H1 (cell line): ENCODE measurements at regions not wholly inside any gene's neighbourhood (a gene's known extent, or its start where the extent isn't known, plus 50 kb on each side); places are given as distances from the start of the nearest gene placed in this dataset.
A peak's percentile ranks its signal among the peaks of the same experiment; 100 is the strongest.

ENCODE experiments used
- CTCF ChIA-PET: fragments of 300-600 bp; sonication (Branson Sonifier 250); formaldehyde crosslinking; loops from one replicate; lab custom pipeline; 2021; ENCODE audit not compliant: partially characterized antibody; lab: Charles Lee
- POLR2A ChIA-PET: fragments of 300-600 bp; sonication (Branson Sonifier 250); formaldehyde crosslinking; loops from one replicate; lab custom pipeline; 2021; ENCODE audit warnings: inconsistent platforms; ENCODE audit not compliant: partially characterized antibody; lab: Charles Lee
- DNase-seq, 2 experiments: peaks; one replicate each; pipeline versions ENCODE4 v3.0.0 to v3.0.0-alpha.2; 2010 to 2022; ENCODE audit warnings: low spot score in 2 of 2, low read depth in 1 of 2, mixed read lengths in 1 of 2
- FAIRE-seq: peaks from 2 replicates; lab custom pipeline; 2011; peaks lifted over from hg19 to GRCh38; lab: Jason Lieb, UNC
- H2AFZ ChIP-seq: 2 replicates; pipeline ENCODE4 v1.8.1; 2012; ENCODE audit warnings: low read length, inconsistent platforms
- H2AK5ac ChIP-seq: 2 replicates; pipeline ENCODE4 v1.6.1; 2013; ENCODE audit warnings: low read depth, low read length
- H2BK120ac ChIP-seq: replicated peaks from 2 replicates; pipeline ENCODE3; 2013; ENCODE audit warnings: low read depth, low read length, inconsistent platforms
- H2BK12ac ChIP-seq: 2 replicates; pipeline ENCODE4 v1.6.1; 2013; ENCODE audit warnings: low read depth, low read length
- H2BK15ac ChIP-seq: 2 replicates; pipeline ENCODE4 v1.6.1; 2013; ENCODE audit warnings: low read length
- H2BK20ac ChIP-seq: 2 replicates; pipeline ENCODE4 v1.6.1; 2013; ENCODE audit warnings: low read length
- H2BK5ac ChIP-seq: 2 replicates; pipeline ENCODE4 v1.6.1; 2013; ENCODE audit warnings: low read depth, low read length
- H3K14ac ChIP-seq: 2 replicates; pipeline ENCODE4 v1.6.1; 2013; ENCODE audit warnings: inconsistent platforms; ENCODE audit not compliant: insufficient read length
- H3K18ac ChIP-seq: 2 replicates; pipeline ENCODE4 v1.6.1; 2013; ENCODE audit warnings: low read length; ENCODE audit errors: extremely low read depth
- H3K23ac ChIP-seq: 2 replicates; pipeline ENCODE4 v1.6.1; 2013; ENCODE audit warnings: inconsistent platforms; ENCODE audit not compliant: insufficient read length
- H3K23me2 ChIP-seq: 2 replicates; pipeline ENCODE4 v1.6.1; 2013; ENCODE audit warnings: low read depth, low read length
- H3K27ac ChIP-seq: 2 replicates; pipeline ENCODE4 v1.6.1; 2011; ENCODE audit warnings: low read depth, low read length, inconsistent platforms
- H3K27me3 ChIP-seq, 4 experiments: replicated peaks in 1 of 4; 1 replicate in 1 of 4; 2 replicates in 3 of 4; pipeline versions ENCODE4 v1.6.1 to v1.8.1; 2011 to 2013; ENCODE audit warnings: low read length in 3 of 4, mild to moderate bottlenecking in 3 of 4, inconsistent platforms in 2 of 4, mixed read lengths in 2 of 4, moderate library complexity in 1 of 4; ENCODE audit not compliant: control insufficient read depth in 3 of 4, insufficient read depth in 3 of 4; ENCODE audit errors: extremely low read depth in 1 of 4
- H3K36me3 ChIP-seq, 4 experiments: 2 replicates each; pipeline versions ENCODE4 v1.6.1 to v1.8.1; 2011 to 2013; ENCODE audit warnings: mild to moderate bottlenecking in 4 of 4, low read length in 3 of 4, moderate library complexity in 2 of 4, control low read depth in 1 of 4, inconsistent platforms in 1 of 4; ENCODE audit not compliant: insufficient read depth in 4 of 4, control insufficient read depth in 2 of 4
- H3K4ac ChIP-seq: replicated peaks from 2 replicates; pipeline ENCODE3; 2013; ENCODE audit warnings: low read length, low read depth, mixed read lengths, inconsistent platforms; ENCODE audit not compliant: insufficient read length
- H3K4me1 ChIP-seq, 4 experiments: replicated peaks in 1 of 4; 1 replicate in 1 of 4; 2 replicates in 3 of 4; pipeline versions ENCODE4 v1.6.1 to v1.8.1; 2011 to 2013; ENCODE audit warnings: low read length in 3 of 4, inconsistent platforms in 2 of 4, mixed read lengths in 1 of 4; ENCODE audit not compliant: insufficient read depth in 4 of 4, control insufficient read depth in 3 of 4
- H3K4me2 ChIP-seq, 2 experiments: 2 replicates each; pipeline versions ENCODE4 v1.6.1 to v1.8.1; 2011 to 2013; ENCODE audit warnings: low read depth in 2 of 2, low read length in 2 of 2, control low read depth in 1 of 2, inconsistent platforms in 1 of 2, mild to moderate bottlenecking in 1 of 2; ENCODE audit not compliant: insufficient read depth in 1 of 2
- H3K4me3 ChIP-seq, 4 experiments: fragments of 200-600, 300-600 bp in 1 of 4; sonication (generic), shearing (Covaris generic), sonication (Bioruptor Twin) in 1 of 4; 2 replicates each; pipeline versions ENCODE4 v1.5.1 to v1.8.1; 2011 to 2016; ENCODE audit warnings: low read length in 4 of 4, low read depth in 3 of 4, control low read depth in 2 of 4, inconsistent platforms in 2 of 4, mild to moderate bottlenecking in 2 of 4, mixed read lengths in 1 of 4, moderate library complexity in 1 of 4; ENCODE audit not compliant: insufficient read depth in 2 of 4; ENCODE audit errors: extremely low read depth in 1 of 4
- H3K56ac ChIP-seq: replicated peaks from 2 replicates; pipeline ENCODE3; 2013; ENCODE audit warnings: low read depth, mild to moderate bottlenecking, mixed read lengths, low read length, inconsistent platforms; ENCODE audit not compliant: insufficient read length
- H3K79me1 ChIP-seq: 2 replicates; pipeline ENCODE4 v1.6.1; 2013; ENCODE audit warnings: low read depth, low read length, control low read depth
- H3K79me2 ChIP-seq, 2 experiments: 2 replicates each; pipeline versions ENCODE4 v1.6.1 to v1.8.1; 2012 to 2013; ENCODE audit warnings: low read length in 2 of 2, mild to moderate bottlenecking in 2 of 2, inconsistent platforms in 1 of 2; ENCODE audit not compliant: insufficient read depth in 2 of 2, control insufficient read depth in 1 of 2
- H3K9ac ChIP-seq, 4 experiments: replicated peaks in 1 of 4; 1 replicate in 1 of 4; 2 replicates in 3 of 4; pipeline versions ENCODE4 v1.6.1 to v1.8.1; 2011 to 2013; ENCODE audit warnings: low read depth in 3 of 4, low read length in 3 of 4, control low read depth in 2 of 4, mild to moderate bottlenecking in 2 of 4, moderate library complexity in 2 of 4, inconsistent platforms in 1 of 4; ENCODE audit errors: extremely low read depth in 1 of 4
- H3K9me3 ChIP-seq, 2 experiments: 2 replicates each; pipeline versions ENCODE4 v1.6.1 to v1.8.1; 2012 to 2013; ENCODE audit warnings: mild to moderate bottlenecking in 2 of 2, moderate library complexity in 2 of 2, control low read depth in 1 of 2, inconsistent platforms in 1 of 2, low read depth in 1 of 2, low read length in 1 of 2, mixed read lengths in 1 of 2; ENCODE audit not compliant: insufficient read depth in 2 of 2
- H4K20me1 ChIP-seq, 2 experiments: replicated peaks in 1 of 2; 2 replicates each; pipeline versions ENCODE3 to v1.8.1; 2011 to 2013; ENCODE audit warnings: inconsistent platforms in 2 of 2, low read length in 2 of 2, mild to moderate bottlenecking in 1 of 2; ENCODE audit not compliant: insufficient read depth in 2 of 2, control insufficient read depth in 1 of 2
- H4K5ac ChIP-seq: 2 replicates; pipeline ENCODE4 v1.6.1; 2013; ENCODE audit warnings: low read length, low read depth, mixed read lengths, inconsistent platforms; ENCODE audit not compliant: insufficient read length
- H4K8ac ChIP-seq: 2 replicates; pipeline ENCODE4 v1.8.0; 2013; ENCODE audit warnings: mild to moderate bottlenecking, moderate library complexity, low read length, inconsistent platforms; ENCODE audit not compliant: insufficient read depth; ENCODE audit errors: extremely low read depth
- H4K91ac ChIP-seq: replicated peaks from 2 replicates; pipeline ENCODE3; 2013; ENCODE audit warnings: low read length, mixed read lengths, inconsistent platforms; ENCODE audit not compliant: insufficient read length
- CREB1 ChIP-seq: IDR thresholded peaks from 2 replicates; pipeline ENCODE4 v1.6.1; 2012; ENCODE audit warnings: inconsistent platforms
- CTBP2 ChIP-seq: IDR thresholded peaks from 2 replicates; pipeline ENCODE4 v1.7.0; 2011; ENCODE audit warnings: borderline replicate concordance, mild to moderate bottlenecking, moderate library complexity, mixed read lengths, low read length; ENCODE audit not compliant: insufficient read depth, insufficient read length
- CTCF ChIP-seq, 3 experiments: IDR thresholded peaks; 1 replicate in 2 of 3; 2 replicates in 1 of 3; pipeline versions ENCODE4 v1.5.1 to v1.6.1; 2011; ENCODE audit warnings: low read length in 3 of 3, mild to moderate bottlenecking in 3 of 3, inconsistent platforms in 2 of 3, low read depth in 1 of 3, moderate library complexity in 1 of 3; ENCODE audit not compliant: insufficient read depth in 1 of 3; ENCODE audit errors: control extremely low read depth in 1 of 3
- HDAC2 ChIP-seq, 2 experiments: fragments of 300-600 bp in 1 of 2; sonication (generic) in 1 of 2; IDR thresholded peaks; 2 replicates each; pipeline ENCODE4 v1.6.1; 2011 to 2012; ENCODE audit warnings: low read depth in 2 of 2, low read length in 2 of 2, mild to moderate bottlenecking in 2 of 2, moderate library complexity in 2 of 2, borderline replicate concordance in 1 of 2, inconsistent platforms in 1 of 2
- JUN ChIP-seq: IDR thresholded peaks from 2 replicates; pipeline ENCODE4 v1.6.1; 2011; ENCODE audit warnings: low read depth, mild to moderate bottlenecking, improper control_type of control experiment, low read length
- NRF1 ChIP-seq: IDR thresholded peaks from 2 replicates; pipeline ENCODE4 v1.6.1; 2011; ENCODE audit warnings: mild to moderate bottlenecking, low read depth, low read length, improper control_type of control experiment
- RAD21 ChIP-seq, 2 experiments: IDR thresholded peaks in 1 of 2; conservative IDR thresholded peaks in 1 of 2; 2 replicates each; pipeline ENCODE4 v1.6.1; 2011; ENCODE audit warnings: low read depth in 2 of 2, low read length in 2 of 2, improper control_type of control experiment in 1 of 2, inconsistent platforms in 1 of 2, mild to moderate bottlenecking in 1 of 2, moderate library complexity in 1 of 2
- SP1 ChIP-seq: IDR thresholded peaks from 2 replicates; pipeline ENCODE4 v1.6.1; 2011; ENCODE audit warnings: low read depth, low read length
- TEAD4 ChIP-seq: IDR thresholded peaks from 2 replicates; pipeline ENCODE4 v1.6.1; 2012; ENCODE audit warnings: low read depth, low read length, inconsistent platforms, mixed read lengths
- YY1 ChIP-seq: IDR thresholded peaks from 2 replicates; pipeline ENCODE4 v1.6.1; 2011; ENCODE audit warnings: low read depth, mild to moderate bottlenecking, low read length
- WGBS, 2 experiments: shearing (Covaris generic) in 1 of 2; methylation state at CpG; one replicate each; pipeline versions ENCODE4 v1.1.6 to v1.1.7; 2013 to 2015; ENCODE audit warnings: low lambda C conversion rate in 2 of 2, mixed read lengths in 2 of 2, inconsistent platforms in 1 of 2, low coverage in 1 of 2, missing lambda C conversion rate in 1 of 2; ENCODE audit not compliant: insufficient replicate concordance in 2 of 2, insufficient coverage in 1 of 2, insufficient read length in 1 of 2; ENCODE audit errors: extremely low coverage in 1 of 2, missing lambda C conversion rate in 1 of 2; 5-methylcytosine and 5-hydroxymethylcytosine counted together

GRCh38 chr4:151957153-151957552 is 196.3 kb upstream of the GATB start:
- ChIA-PET POLR2A (interaction anchor here (0.7 to 1.3 kb wide), 2 partner anchors 197 to 205 kb away, joined by 3 read pairs; partner anchors contain the start of gene GATB), CTCF (interaction anchor here (0.6 to 1.6 kb wide), 7 partner anchors 9 to 641 kb away, joined by 3 to 6 read pairs (median 3); no protein-coding TSS in a partner anchor)
- peak; percentile 21 to 55 for DNase-seq
- no peak overlapping the region for H3K56ac ChIP-seq
- H4K8ac ChIP-seq, result no peak overlapping the region
- H2AK5ac ChIP-seq, result no peak overlapping the region
- 52% methylated on average over 5 of the region's 5 CpGs; no CpG with 5 or more reads in 1 of the 2 experiments for WGBS, 2 experiments
- H3K4me3 ChIP-seq, result peak overlapping the region in 1 of 4 experiments; percentile 10; a peak in 1 of 8 replicates
- peak overlapping the region in 1 of 2 experiments; percentile 31; a peak in 1 of 4 replicates for H3K4me2 ChIP-seq
- H3K9ac ChIP-seq, result no peak overlapping the region
- H3K14ac ChIP-seq, result no peak overlapping the region
- no peak overlapping the region for H2BK15ac ChIP-seq
- H3K9me3 ChIP-seq, result no peaks in the 10 kb centered on the region
- H3K79me2 ChIP-seq, result no peaks in the 10 kb centered on the region; a peak in 1 of 4 replicates
- no peak overlapping the region for H2BK5ac ChIP-seq
- H2BK20ac ChIP-seq, result no peak overlapping the region
- no peak overlapping the region for H3K23ac ChIP-seq
- no peak overlapping the region for H2BK120ac ChIP-seq
- peak; percentile 79 for FAIRE-seq
- H3K18ac ChIP-seq, result no peak overlapping the region
- H3K4ac ChIP-seq, result no peak overlapping the region
- peak overlapping the region; percentile 72; the same call in 1 of the 2 replicates for H2BK12ac ChIP-seq
- no peaks in the 10 kb centered on the region for H3K27me3 ChIP-seq
- H4K5ac ChIP-seq, result no peak overlapping the region
- no peak overlapping the region for H3K27ac ChIP-seq
- no peaks in the 10 kb centered on the region for H4K20me1 ChIP-seq
- H2AFZ ChIP-seq, result no peak overlapping the region
- no peaks in the 10 kb centered on the region for H3K23me2 ChIP-seq
- H3K36me3 ChIP-seq, result no peaks in the 10 kb centered on the region
- H3K79me1 ChIP-seq, result no peaks in the 10 kb centered on the region
- H4K91ac ChIP-seq, result no peak overlapping the region
- peaks cover 0 to 6% (median 3%) of the 10 kb centered on the region in 4 experiments; a peak in 3 of 7 replicates for H3K4me1 ChIP-seq
- TF ChIP-seq RAD21 (IDR thresholded peaks at IDR 0.05 in 1 of 2, conservative IDR thresholded peaks at IDR 0.05 in 1 of 2; ENCODE audit: low read depth in 2 of 2, low read length in 2 of 2), result peak in 1 of 2 experiments; percentile 44; a peak in 2 of 4 replicates
- peak; percentile 56; the same call in 1 of the 2 replicates for TF ChIP-seq TEAD4
- no peak for TF ChIP-seq YY1
- TF ChIP-seq CTCF (IDR thresholded peaks at IDR 0.05; ENCODE audit: control extremely low read depth in 1 of 3, insufficient read depth in 1 of 3, low read depth in 1 of 3, low read length in 3 of 3), result peak in 1 of 3 experiments; percentile 7; a peak in 1 of 4 replicates
- no peak for TF ChIP-seq NRF1
- no peak for TF ChIP-seq JUN
- 0 out of 2 replicates have a peak, but pooled peaks have one; percentile 18 for TF ChIP-seq SP1
- 0 out of 4 replicates have a peak, but pooled peaks of 1 of the 2 experiments have one; percentile 40 for TF ChIP-seq HDAC2 (IDR thresholded peaks at IDR 0.05; ENCODE audit: borderline replicate concordance in 1 of 2, low read depth in 2 of 2, low read length in 2 of 2)
- TF ChIP-seq CTBP2, result peak; percentile 71
- TF ChIP-seq CREB1, result no peak
